GM21447 (cell line): ENCODE measurements at regions not wholly inside any gene's neighbourhood (a gene's known extent, or its start where the extent isn't known, plus 50 kb on each side); places are given as distances from the start of the nearest gene placed in this dataset.
"Not testable (repeated sequence)": the region's sequence is repeated elsewhere in the genome, so short reads cannot be mapped to it uniquely, and the experiment has no call there.

Experiments
- ATAC-seq: cut with Tn5 transposase; IDR thresholded peaks from one replicate; pipeline ENCODE4 v1.9.1; 2021; ENCODE audit not compliant: unreplicated experiment

DNA sequence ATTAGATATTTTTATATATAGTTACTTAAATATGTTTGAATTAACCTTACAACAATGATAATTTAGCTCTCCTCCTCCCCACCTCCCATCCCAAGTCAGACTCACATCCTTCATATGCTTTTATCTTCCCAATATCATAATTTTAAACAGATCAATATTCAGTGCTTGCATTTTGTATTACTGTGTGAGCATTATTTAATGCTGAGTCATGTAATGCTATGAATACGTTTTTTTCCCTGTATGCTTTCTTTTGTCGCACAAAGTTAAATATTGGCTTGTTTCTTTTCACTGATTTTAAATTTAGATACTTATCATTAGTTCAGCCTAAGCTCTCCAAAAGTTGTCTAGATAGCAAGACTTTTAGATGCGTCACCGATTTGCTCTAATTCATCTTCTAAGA lies 471.6 kb upstream of the SGO1 start:
- no peak for ATAC-seq

DNA sequence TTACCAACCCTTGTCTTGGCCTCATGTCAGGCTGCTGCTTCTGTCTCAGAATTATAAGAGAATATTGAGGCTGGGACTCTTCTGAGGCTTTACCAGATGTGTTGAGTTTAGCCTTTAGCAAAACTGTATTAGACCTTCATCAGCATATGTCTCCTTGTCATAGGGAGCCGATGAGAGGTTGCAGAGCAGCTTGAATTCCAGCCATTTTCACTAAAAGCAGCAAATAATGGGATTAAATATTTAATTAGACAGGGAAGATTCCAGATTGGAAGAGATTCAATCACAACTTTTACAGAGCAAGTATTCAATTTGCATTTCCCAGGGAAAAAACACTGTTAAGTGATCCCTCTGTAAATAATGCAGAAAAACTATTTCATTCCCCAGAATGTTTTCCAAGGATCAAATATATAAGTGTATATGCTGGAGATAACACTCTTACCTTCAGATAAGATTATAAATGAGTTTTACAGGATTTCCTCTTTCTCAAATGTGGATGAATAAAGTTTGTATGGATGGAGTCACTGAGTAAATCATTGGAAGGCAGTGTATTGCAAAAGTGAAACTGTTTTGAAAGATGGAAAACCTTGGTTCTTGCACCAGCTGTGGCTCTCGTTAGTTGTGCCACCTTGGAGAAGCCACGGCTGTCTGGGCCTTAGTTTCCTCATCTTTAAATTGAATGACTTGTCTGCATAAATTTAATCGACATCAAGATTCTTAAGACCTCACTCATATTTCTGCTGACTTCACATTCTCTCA lies 466.4 kb upstream of the SGO1 start:
- ATAC-seq = no peak

DNA sequence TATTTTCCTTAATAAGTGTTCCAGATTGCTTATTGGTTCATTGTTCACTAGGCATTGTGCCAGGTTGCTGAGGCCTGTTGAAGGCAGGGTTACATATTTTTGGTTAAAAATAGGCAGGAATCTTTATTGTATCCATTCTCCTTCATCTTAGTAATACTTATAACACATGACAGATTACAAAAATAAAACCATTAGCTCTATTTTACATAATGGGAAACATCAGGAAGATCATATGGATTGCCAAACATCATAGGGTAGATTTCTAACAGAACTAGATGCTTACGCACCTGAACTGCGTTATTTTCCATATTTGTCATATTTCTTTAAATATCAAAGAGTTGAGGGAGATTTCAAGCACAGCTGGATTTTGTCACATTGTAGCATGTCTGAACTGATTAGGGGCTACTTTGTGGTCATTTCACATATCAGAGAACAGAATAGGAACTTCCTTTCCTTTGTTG lies 462.9 kb upstream of the SGO1 start:
- no peak for ATAC-seq

- no peak for ATAC-seq
Measured at GRCh38 chr3:20648294-20648693, 462.3 kb upstream of the SGO1 start.

- ATAC-seq = no peak
Measured at GRCh38 chr3:20646425-20646824, 460.4 kb upstream of the SGO1 start.

DNA sequence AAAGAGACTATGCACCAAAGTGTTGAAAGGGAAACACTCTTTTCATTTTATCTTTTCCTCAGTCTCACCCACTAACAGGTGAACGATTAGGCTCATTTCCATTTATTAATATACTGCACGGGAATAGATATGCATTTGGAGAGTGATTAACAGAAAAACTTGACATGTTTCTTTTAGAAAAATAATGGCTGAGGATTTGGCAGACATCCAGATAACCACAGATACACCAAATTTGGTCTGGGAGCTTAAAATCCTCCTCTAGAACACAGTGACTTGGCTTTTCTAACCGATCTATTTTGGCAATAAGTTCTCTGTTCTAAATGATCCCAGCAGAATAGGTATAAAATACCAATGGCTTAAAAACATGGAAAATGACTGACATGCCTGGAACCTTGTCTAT lies 459.3 kb upstream of the SGO1 start:
- ATAC-seq = no peak

DNA sequence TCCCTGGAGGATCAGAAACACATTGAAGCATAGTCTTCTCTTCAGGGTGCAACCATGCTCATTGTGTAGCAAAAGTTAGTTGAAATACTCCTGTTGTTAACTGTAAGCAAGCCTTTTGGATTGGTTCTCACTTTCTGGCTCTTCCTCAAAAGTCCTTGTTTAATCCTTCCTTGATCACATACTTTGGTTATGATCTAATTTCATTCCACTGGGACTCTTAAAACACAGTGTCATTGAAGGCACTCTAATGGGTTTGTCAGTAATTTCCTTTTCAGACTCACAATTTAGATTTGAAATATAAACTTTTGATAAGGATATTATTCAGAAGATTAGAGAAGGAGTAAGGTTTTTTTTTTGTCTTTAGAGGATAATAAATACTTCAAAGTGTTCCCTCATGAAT lies 451.7 kb upstream of the SGO1 start:
- no peak for ATAC-seq

- no peak for ATAC-seq
Measured at GRCh38 chr3:20622304-20622703, 436.3 kb upstream of the SGO1 start.

DNA sequence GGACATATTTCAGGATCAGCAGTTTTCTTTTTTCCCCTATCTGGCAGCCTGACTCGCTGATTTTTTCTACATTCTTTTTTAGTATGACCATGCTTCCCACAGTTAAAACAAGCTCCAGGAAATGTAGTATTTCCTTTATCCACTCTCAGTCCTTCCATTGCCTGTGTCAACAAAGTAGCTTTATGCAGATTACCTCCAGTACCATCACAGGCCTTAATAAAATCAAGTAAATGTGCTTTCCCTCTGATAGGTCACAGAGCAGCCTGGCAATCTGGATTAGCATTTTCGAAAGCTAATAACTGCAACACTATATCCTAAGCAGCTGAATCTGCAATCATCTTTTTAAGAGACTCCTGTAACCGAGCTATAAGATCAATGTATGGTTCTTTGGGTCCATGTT lies 432.6 kb upstream of the SGO1 start:
- not testable (repeated sequence) for ATAC-seq

DNA sequence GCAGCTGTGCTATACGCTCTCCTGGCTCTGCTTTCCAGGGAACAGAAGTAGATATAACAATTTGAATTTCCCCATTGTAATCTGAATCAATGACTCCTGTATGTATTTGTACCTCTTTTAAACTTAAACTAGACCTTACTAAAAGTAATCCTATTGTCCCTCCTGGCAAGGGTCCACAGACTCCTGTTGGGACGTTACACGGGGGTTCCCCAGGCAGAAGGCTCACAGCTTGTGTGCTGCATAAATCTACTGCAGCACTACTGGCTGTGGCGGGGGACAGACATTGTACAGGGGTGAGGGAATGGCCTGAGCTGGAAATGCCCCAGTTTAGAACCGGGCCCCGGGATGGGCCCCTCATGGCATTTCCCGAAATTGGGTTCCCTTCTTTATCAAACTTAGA lies 432.2 kb upstream of the SGO1 start:
- not testable (repeated sequence) for ATAC-seq

DNA sequence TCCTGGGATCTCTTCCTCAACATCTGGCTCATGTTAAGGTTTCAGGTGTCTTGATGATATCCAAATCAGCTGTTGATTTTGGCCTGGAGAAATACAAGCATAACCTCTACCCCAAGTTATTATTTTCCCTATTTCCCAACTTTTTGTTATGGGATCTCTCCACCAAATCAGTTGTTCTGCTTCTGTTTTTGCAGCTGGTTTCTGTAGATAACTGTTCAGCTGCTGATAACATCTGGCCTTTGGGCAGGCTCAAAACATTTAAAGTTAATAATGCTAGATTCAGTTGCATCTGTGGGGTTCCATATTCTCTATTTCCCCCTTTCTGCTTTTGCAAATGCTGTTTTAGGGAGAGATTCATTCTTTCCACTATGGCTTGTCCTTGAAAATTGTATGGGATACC lies 430.0 kb upstream of the SGO1 start:
- ATAC-seq = not testable (repeated sequence)

GRCh38 chr3:20608054-20608738 lies 422.2 kb upstream of the SGO1 start:
- ATAC-seq = no peak

GRCh38 chr3:20604659-20605058 lies 418.7 kb upstream of the SGO1 start:
- no peak for ATAC-seq

- no peak for ATAC-seq
Measured at GRCh38 chr3:20589275-20589674, 403.3 kb upstream of the SGO1 start.

DNA sequence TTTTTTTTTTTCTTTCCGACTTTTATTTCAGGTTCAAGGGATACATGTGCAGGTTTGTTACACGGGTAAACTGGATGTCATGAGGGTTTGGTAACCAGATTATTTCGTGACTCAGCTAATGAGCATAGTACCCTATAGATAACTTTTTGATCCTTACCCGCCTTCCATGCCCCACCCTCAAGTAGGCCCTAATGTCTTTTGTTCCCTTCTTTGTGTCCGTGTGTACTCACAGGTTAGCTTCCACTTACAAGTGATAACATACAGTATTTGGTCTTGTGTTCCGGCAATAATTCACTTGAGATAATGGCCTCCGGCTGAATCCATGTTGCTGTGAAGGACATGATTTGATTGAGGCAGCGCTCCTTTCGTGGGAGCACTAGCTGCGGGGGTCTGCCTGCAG lies 402.8 kb upstream of the SGO1 start:
- ATAC-seq = no peak

- ATAC-seq = no peak
Measured at GRCh38 chr3:20583648-20584047, 397.6 kb upstream of the SGO1 start.

DNA sequence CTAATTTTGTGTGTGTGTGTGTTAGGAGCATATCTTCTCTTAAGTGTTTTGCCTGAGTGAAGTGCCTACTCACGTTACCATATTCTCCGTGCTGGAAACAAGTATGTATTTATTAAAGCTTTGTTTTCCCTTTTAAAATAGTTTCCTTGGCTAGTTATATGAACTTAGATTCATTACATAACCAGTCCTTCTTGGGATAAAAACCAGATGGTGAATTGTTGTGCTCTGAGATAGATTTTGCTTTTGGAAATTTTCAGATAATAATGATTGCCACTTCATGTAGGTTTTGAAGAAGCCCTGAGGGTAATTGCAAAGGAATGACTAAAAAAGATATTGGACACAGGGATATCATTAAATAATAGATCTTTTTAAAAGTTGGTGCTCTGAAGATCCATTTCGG lies 390.2 kb upstream of the SGO1 start:
- no peak for ATAC-seq

DNA sequence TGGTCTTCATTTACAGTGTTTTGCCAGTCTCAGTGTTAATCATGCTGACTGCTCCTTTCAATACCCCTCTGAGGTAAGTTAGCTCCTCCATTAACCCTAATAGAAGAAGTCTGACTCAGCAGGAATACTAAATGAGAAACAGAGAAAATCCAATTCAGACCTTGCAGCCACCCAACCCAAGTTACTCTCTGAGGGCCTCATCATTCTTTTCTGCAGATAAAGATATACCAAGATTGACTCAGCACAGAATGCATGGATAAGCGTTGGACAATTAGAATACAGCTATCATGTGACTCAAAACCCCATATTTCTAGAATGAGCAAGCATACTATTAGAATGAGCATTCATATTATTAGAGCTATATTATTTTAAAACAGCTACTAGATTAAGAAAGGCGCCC lies 389.1 kb upstream of the SGO1 start:
- ATAC-seq = no peak

- no peak for ATAC-seq
Measured at GRCh38 chr3:20574746-20575145, 388.7 kb upstream of the SGO1 start.

GRCh38 chr3:20573175-20573574 lies 387.2 kb upstream of the SGO1 start:
- ATAC-seq = no peak

DNA sequence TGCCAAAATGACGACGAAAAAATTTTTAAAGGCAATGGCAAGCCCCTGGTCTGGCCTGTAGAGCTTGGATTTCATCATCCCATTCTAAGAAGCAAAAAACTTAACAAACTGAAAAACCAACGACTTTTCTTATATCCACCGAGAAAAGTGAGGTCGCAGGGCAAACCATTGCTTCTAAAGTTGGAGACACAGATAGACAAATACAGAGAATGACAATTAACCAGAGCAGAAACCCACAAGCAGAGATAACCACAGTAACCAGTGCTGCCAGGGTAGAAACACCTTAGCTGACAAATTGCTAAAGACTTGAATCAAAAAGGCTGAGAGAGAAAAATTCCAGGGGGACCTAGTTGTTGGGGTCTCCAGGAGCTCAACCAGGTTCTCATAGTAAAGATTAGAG lies 386.5 kb upstream of the SGO1 start:
- ATAC-seq = no peak

- ATAC-seq = no peak
Measured at GRCh38 chr3:20569310-20569709, 383.3 kb upstream of the SGO1 start.

GRCh38 chr3:20564966-20565365 lies 379.0 kb upstream of the SGO1 start:
- ATAC-seq = no peak
